ENCODE measurements at regions not wholly inside any gene's neighbourhood (a gene's known extent, or its start where the extent isn't known, plus 50 kb on each side); places are given as distances from the start of the nearest gene placed in this dataset.
"Not testable (repeated sequence)": the region's sequence is repeated elsewhere in the genome, so short reads cannot be mapped to it uniquely, and the experiment has no call there.

DNA sequence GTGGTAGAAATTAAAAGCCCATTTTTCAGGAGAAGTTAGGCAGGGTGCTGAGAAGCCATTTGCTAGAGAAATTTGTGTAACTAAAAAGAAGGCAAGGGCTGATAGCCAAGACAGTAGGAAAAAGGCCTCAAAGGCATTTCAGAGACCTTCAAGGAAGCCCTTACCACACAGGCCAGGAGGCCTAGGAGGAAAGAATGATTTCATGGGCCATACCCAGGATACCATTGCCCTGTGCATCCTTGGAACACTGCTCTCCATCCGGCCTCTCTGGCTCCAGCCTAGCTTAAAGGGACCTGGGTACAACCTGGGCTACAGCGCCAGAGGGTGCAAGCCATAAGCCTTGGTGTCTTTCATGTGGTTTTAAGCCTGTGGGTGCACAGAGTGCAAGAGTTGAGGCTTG lies 193.6 kb upstream of the GRM7 start:
- no peak for DNase-seq

DNA sequence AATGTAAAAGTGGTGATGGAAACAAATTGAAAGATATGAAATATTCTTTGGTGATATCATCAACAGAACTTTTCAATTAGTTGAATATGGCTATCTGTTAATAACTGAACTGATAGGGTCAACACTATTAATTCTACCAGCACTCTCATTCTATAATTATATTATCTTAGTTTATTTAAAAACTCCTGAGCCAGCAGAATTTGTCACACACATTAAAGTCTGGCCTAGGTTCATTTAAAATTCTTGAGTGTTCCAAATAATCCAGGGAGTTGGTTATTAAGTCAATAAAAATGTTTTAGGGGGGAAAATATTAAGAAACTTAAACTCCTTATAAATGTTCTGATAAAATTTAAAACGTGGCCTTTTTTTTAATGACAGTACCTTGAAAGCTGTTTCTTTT lies 189.6 kb upstream of the GRM7 start:
- no peak for DNase-seq

DNA sequence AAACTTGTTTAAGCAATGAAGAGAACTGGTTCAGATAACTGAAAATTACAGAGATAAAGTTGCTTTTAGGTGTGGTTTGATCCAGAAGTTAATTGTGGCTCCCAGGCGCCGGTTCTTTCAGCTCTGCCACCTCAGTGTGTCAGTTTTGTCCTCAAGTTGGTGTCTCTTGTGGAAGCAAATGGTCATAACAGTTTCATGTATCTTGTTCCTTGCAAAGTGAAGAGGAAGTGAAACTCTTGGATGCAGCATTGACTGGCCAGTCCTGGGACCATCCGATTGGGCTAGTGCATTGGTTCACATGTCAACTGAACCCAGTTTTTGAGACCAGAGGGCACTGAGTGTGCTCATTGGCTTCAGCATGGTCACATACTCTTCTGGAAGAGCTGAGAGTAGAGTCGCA lies 181.4 kb upstream of the GRM7 start:
- no peak for DNase-seq

DNA sequence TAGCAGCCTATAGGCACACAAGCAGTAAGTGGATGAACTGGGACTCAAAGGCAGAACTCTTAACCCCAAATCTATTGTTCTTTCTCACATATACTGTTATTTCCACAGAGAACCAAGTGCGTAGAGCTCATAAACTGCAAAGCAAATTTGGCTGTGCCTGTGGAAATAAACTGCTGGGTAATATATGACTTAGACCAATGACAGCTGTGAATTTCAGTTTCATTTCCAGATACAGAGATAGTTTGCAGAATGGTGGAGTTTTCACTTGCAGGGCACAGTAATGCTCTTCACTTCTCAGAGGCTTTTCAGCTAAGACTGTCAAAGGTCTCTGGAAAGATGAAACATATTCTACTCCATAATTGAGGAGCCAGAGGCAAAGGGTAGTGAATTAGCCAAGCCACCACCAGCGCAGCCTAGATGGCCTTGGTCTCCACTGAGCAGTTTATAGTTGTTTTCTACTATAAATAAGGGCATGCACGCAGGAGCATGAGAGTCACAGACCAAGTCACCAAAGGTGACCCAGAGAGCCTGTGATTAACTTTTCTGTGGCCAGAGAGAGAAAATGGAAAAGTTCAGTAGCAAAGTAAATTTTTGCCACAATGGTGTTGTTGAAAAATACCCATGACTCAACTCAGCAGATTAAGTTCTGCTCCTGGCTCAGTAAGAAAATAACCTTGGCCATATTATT lies 180.7 kb upstream of the GRM7 start:
- DNase-seq: no peak

DNA sequence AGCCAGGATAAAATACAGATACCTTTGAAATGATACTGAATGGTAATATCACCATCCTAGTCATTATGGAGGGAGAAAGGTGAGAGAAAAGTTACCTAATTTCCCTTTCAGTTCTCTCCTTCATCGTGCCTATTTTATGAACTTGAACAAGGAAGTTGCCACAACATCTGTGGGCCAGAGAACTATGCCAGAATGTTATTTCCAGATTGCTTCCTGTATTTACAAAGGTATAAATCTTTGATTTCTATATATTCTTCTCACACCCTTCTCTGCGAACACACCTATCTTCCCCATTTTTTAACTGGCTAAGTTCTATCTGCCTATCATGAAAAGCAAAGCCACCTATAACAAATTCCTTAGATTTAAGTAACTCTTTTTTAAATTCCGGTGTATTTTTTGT lies 163.6 kb upstream of the GRM7 start:
- DNase-seq: no peak

DNA sequence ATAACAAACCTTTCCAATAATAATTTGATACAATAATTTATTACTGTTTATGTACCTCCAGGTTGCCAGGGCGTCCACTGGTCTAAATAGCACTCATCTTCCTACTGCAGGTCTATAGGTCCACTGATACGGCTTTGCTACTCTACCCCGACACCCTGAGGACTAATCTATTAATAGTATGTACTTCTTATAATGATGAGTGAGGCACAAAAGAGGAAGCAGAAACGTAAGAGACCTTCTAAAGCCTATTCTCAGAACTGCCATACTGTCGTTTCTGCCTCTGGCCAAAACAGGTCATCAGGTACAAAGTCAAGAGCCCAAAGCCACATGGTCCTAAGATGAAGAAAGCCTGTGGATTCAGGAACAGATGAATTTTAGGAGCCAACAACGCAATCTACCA lies 163.2 kb upstream of the GRM7 start:
- DNase-seq: no peak

DNA sequence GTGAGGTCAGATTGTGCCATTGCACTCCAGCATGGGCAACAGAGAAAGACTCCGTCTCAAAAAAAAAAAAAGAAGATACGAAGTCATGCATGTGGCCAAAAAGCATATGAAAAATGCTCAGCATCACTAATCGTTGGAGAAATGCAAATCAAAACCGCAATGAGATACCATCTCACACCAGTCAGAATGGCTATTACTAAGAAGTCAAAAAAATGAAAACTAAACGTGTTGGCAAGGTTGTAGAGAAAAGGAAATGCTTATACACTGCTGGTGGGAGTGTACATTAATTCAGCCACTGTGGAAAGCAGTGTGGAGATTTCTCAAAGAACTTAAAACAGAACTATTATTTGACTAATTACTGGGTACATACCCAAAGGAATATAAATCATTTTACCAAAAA lies 156.1 kb upstream of the GRM7 start:
- not testable (repeated sequence) for DNase-seq

DNA sequence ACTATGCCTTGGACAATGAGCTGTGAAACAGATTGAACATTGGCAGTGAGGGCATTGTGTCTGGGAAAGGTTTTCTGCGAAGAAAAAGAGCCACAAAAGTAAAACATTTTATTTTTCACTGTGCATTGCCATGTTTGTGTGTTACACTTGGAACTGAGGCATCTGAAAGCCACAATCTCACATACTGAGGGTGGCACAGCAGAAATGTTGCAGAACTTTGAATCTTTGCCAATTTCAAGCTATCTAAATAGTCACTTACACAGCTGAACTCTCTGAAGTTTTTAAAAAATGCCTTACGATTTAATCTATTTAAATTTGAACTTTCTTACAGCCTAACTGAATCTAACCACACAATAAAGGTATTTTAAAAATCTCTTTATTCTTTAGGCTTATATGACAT lies 154.1 kb upstream of the GRM7 start:
- DNase-seq: no peak

DNA sequence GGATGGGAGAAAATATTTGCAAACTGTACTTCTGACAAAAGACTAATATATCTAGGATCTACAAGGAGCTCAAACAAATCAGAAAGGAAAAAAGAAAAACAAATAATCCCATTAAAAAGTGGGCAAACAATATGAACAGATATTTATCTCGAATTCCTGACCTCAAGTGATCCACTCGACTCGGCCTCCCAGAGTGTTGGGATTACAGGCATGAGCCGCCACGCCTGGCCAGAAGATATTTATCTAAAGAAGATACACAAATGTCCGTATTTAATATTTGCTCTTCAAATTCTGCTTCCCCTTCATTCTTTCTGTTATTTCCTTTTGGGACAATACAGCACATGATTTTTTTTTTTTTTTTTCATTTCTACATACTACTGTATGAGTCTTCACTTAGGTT lies 151.7 kb upstream of the GRM7 start:
- DNase-seq: no peak

DNA sequence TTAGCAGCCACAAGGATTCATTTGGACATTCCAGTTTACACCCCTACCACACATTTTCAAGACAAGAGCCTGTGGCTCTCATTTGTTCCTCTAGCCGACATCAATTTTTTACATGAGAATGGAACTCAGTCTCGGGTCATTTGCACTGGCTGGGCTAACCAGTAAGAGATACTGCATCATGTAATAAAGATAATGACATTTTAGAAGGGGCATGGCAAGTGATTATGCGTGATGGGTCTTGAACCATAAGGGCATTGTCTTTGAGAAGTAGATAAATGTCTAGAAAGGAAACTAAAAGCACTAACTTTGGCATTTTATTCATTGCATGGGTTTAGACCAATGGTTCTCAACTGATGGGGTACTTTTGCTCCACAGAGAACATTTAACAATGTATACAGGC lies 146.0 kb upstream of the GRM7 start:
- DNase-seq: no peak

DNA sequence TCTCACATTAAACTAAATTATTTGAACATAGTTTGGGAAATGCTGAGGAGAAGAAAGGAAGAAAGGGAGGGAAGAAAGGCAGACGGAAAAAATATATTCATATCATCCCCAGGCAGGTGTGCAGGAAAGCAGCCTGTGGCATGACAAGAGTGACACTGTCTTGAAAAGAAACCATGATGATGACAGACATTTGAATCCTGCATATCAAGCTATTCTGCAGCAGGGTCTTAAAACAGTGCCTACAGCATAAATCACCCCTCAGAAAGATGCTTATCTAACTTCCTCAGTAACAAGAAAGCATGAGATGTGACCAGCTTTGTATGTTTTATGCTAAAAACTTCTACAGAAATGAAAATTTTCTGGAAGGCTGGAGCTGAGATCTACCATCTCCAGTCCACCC lies 144.5 kb upstream of the GRM7 start:
- DNase-seq: no peak

DNA sequence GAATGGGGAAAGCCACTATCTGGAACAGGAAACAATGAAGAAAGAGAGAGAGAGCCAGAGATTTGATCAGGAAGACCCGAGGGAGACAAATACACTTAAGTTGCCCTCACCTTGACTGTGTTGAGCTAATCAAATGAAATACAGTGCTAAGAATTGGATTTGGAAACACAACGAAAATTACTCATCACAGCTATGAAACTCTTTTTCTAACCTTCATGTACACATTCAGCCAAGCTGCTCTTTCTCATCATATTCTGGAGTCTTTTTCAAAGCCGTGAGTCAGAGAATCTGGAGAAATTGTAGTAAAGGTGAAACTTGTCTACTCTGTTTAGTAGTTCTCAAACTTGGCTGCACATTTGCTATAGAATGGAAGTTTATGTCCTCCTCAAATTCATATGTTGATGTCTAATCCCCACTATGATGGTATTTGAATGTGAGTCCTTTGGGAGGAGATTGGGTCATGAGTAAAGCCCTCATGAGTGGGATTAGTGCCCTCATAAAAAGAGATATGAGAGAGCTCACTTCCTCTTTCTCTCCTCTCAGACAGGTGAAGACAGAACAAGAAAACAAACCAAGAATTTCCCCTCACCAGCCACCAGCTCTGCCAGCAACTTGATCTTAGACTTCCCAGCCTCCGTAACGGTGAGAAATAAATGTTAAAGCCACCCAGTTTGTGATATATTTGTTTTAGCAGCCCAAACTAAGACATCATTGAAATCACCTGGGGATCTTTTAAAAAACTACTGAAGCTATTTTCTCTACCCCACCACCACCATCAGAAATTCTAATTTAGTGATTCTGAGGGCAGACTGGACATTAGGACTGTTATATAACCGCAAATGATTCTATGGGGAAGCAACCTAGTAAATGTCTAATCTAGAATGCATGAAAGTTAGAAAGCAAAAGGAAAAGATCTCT lies 143.6 kb upstream of the GRM7 start:
- no peak for DNase-seq

DNA sequence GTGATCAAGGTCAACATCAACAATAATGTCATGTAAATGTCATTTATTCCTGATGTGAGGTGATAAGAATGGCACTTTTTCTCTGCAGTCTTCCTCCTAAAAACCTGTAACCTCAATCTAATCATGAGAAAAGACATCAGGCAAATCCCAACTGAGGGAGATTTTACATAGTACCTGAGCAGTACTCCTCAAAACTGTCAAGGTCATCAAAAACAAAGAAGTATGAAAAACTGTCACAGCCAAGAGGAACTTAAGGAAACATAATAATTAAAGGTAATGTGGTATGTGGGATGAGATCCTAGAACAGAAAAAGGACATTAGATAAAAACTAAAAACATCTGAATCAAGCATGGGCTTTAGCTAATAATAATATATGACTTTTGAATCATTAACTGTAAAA lies 140.9 kb upstream of the GRM7 start:
- DNase-seq: no peak

DNA sequence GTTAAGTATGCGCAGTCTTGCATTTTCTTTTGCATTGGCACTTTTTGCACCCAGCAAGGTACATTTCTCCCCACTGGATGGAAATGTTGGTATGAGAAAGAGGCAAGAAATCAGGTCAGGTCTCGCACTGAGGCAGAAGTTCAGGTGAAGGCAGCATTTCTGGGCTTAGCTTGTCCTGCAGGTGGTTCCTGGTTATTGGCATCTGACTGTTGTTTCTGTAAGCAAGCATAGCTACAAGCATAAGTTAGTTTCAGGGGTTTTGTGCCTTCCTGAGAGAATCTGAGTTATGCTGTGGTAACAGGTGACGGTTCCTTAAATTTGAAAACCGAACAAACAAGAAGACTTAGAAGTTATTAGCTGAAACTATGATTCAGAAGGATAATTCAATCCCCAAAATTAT lies 139.4 kb upstream of the GRM7 start:
- no peak for DNase-seq

DNA sequence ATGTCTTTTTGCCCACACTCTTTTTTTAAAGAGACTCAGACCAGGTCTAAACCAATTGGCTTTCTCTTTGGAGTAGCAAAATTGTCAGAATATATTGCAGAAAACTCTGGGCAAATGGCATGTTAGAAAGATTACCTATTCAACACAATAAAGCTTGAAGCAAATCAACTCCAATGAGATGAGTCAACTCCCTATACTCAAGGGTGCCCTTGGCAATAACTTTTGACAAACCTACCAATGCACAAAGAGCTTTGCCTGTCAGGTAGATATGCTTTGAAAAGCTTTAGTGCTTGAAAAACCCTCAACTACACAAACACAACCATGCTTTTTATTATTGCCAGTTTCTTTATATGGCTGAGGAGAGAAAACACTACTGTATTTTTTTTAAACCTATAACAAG lies 137.7 kb upstream of the GRM7 start:
- DNase-seq: no peak

DNA sequence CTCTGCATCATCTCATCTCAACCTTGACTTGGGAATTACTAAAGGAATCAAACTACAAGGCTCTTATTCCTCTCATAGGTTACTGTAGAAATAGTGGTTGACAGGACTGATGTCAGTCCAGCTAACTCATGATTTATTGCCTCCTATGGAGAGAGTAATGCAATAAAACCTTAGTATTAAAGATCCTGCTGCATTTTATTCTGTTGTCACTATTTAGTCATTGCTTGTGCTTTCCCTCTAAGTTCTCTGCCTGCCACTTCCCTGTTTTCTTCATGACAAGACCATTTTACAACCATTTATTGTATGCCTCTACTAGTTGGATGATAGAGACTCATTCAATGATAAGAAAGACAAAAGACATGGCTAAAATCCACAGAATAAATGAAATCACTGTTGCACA lies 134.1 kb upstream of the GRM7 start:
- DNase-seq: no peak

DNA sequence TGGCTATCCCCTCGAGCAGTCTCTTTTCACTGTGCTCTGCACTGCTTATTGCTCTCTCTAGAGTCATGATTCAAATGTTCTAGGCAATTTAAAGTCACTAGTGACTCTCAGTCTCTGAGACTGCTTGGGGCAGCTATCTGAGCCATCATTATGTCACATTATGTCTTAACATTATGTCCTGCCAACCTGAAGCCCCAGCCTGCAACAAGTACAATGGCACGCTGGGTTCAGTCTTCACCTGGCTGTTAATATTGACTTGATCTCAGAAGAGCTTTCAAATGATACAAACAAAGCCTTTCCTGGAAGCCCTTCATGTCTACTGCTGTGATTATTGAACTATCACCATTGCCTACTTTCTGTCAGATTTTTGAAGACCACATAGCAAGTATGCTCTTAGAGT lies 128.1 kb upstream of the GRM7 start:
- DNase-seq: no peak

DNA sequence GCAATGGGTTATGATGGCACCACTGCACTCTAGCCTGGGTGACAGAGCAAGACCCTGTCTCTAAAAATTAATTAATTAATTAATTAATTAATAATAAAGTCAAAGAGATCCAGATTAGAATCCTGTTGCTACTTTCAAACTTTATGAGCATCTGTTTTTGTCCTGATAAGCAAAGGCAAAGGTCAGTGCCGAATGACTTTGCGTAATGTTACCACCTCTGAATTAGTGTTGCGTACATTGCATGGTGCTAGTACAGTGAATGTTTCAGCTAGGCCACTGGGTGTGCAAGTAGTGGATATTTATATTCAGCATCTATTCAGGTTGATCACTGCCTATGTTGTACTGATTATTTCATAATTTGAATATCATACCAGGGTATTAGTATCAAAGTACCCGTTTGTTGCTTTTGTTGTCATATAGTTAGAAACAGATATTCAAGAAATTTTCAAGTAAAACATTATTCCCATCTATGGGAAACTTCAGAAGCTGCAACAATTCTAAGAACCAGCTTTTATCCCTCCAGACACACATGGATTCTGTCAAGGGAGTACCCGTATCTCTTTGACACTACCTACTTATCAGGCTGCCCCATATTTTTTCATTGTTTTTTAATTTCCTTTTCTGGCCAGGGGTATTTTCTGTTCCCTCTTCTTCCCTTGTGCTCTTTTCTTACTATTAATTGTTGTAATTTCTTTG lies 127.1 kb upstream of the GRM7 start:
- no peak for DNase-seq

DNA sequence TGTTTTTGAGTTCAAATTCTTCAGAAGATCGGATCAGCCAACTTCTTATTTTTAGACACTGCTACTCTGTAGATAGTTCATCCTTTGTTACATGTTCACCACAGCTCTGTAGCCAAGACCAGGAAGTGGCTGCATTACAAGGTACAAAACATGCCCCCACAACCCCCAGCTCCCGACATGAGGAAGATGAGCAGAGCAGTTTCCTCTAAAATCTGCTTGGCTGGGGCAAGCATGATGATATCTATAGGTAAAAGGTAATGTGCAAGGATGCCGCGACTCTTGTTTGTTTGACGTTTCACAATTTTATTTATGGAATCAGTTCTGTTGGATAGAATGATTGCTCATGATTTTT lies 126.5 kb upstream of the GRM7 start:
- DNase-seq: no peak

DNA sequence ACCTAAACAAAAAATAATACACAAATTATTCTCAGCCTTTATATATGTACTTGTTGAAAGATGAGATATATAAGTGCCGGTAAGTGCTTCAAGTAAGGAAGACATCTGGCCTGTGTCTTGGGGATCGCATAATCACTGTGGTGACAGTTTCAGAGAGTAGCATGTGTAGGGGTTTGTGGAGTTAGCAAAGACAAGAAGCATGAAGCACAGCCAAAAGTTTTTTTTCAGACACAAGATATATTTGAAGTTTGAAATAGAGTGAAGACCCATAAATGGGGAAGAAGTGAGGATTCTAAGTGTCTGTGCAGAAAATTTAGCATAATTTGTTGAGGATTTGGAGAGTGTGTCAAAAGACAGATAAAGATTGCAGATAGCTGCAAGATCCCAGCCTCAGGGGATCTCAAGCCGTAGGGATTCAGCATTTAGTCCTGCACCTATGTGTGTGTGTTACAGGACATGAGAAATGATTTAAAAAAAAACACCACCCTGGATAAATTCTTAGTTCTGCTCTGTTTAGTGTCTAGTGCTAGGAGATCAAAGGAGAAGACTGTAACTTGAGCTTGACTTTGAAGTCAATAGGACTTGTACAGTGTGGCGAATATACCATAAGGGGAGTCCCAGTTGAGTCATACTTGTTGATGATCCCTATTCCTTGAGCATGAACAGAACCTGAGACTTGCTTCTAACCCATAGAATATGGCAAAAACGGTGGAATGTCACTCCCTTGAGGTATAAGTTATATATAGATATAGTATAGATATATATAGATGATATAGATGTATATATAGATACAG lies 123.9 kb upstream of the GRM7 start:
- no peak for DNase-seq

DNA sequence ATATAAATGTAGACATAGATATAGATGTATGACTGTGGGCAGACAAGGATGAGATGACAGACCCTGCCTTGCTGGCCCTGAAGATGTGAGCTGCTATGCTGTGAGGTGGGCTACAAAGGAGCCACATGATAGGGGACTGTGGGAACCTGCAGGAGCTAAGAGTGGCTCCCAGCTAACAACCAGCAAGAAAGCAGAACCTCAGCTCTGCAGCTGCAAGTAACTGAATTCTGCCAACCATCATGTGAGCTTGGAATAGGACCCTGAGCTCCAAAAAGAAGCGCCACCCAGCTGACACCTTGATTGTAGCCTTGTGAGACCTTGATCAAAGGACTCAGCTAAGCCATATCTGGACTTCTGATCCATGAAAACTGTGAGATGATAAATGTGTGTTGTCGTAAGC lies 123.3 kb upstream of the GRM7 start:
- no peak for DNase-seq

DNA sequence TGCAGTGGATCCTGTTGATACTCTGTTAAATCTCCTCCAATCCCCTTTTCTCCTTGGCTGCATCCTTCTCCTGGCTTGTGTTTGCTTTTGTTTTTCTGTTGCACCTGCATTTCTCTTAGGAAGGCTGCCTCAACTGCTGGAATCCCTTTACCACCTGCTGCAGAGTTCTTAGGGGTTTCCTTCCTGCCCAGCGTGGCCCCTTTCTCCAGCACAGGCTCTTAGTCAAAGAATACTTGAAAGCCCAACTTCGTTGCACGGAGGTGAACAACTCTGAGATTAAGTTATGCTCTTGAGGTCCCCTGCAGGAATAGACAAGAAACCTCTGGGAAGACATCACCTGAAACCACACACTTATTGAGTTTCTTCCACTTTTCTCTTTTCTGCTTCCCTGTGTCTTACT lies 121.6 kb upstream of the GRM7 start:
- no peak for DNase-seq

DNA sequence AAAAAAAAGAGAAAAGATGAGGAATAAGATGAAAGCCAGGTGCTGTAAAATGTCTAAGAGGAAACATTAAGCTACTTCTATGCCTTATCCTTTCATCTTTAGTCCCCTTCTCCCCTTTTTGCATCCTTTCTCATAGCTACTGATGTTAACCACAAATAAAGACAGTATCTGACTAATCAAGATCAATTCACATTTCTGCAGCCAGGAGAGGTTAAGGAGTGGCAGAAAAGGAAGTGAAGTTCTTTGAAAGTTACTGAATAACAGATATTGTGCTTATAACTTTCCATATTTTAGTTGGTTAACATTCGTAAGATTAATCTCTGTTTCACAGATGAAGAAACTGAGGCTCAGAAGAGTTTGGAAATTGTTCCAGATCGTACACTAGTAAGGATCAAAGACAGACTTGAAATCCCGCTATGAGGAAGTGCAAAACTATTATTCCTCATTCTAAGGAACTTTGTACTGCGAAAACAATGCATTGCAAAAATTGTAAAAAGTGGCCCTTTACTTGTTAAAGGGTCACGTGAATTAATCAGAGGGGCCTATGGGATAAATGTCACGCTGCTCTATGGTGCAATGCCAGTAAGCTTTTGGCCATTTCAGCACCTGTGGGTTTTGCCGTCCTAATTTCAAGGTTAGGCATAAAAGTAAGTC lies 117.7 kb upstream of the GRM7 start:
- no peak for DNase-seq
